Activated CD4-positive, alpha-beta T cell treated with anti-CD3 and anti-CD28 coated beads for 48 hours (primary cell): ENCODE measurements at regions not wholly inside any gene's neighbourhood (a gene's known extent, or its start where the extent isn't known, plus 50 kb on each side); places are given as distances from the start of the nearest gene placed in this dataset.
"Not testable (repeated sequence)": the region's sequence is repeated elsewhere in the genome, so short reads cannot be mapped to it uniquely, and the experiment has no call there.

Experiments used
- DNase-seq: peaks from one replicate; pipeline ENCODE4 v3.0.0-alpha.2; 2020

DNA sequence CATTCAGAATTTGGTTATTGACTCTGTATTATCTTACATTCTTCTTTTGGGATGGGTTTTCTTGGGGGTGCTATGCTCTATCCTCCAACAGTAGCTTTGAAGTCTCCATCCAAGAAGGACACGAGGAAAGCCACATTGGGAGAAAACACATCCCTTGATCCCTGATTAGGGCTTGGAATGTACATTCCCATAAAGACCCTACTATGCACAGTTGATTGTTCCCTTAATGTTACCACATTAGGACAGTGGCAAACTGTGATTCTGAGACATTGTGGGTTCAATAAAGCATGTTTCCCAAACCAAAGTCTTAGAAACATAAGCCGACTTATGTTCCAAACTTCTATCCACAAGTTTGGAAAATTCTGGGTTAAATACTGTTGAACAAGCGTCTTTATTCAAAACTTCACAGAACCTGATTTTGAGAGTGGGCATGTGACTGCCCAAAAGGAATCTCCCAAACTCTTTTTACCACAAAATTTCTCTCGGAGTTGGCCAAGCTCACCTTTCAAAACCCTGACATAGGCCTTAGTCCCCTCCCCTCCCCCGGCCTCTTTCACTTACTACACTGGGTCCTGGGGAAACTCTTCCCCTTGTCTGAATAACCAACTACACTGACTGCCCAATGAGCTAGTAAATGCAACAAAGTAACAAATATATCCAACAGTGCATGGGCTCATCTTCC is 177.0 kb upstream of the KAZN start:
- DNase-seq: no peak

DNA sequence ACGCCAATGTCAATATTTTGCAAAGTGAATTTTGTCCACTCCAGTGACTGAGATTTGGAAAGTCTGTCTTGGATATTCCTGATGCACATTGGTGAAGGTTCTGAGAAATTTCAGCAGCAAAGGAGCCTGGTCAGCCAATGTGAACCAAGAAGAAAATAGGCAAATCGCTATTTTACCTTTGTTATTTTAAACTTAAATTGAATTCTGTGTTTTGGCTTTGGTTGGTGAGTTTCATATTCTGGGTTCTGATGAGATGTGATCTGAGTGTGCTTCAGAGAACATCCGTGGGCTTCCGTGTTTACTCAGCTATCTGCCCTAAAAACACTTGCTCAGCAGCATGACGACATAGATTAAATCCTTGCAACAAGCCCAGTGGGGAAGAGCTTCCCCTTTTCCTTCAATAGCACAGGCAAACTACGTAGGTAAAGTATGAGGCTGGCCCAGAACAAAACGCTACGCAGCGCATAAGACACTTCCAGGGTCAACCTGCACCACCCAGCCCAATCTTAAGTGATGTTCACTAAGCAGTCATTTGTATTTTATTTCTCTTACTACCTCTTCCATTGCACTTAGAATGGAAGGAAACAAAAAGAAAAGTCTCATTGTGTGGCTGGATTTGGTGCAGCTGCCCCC is 176.4 kb upstream of the KAZN start:
- no peak for DNase-seq

DNA sequence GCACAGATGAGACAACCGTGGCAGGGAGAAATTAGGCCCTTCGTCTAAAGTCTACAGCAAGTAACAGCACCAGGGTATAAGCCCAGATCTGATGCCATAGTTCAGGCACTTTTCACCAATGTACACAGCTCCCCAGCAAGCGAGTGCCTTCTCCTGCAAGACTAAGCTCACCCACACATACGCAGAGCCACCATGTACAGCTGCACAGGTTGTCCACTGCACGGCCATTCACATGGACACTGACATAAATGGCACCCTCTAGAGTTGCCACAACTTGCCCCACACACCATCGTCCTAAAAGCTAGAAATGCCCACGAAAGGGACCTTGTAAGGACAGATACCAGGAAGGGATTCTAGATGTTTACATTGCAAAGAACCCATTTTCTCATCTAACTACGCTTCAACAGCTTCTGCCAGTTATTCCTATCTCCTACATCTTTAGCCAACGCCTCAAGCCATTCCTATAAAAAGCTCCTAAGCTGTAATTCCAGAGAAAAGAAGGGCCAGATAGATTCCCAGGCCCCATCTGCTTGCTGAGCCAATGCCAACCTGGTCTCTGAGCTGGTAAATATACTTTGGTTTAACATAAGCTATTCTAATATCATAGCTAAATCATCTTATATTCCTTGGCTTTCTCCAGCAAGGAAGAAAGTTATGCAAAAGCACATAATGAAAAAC is 174.0 kb upstream of the KAZN start:
- no peak for DNase-seq

DNA sequence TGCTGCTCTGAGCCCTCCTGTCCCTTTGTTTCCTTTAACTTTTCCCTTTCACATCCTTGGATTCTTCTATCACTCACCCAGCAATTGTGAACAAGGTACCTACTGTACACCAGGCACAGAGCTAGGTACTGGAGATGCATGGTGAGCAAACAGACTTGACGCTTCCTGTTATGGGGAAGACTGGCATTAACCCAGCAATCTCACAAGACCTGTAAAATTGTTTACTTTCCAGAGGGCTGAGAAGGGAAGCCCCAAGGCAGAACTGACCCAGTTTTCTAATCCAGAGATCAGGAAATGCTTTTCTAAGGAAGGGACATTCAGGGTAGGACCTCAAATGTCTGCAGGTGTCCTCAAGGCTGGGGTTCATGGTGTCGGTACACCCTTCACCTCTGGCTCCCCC is 171.6 kb upstream of the KAZN start:
- no peak for DNase-seq

DNA sequence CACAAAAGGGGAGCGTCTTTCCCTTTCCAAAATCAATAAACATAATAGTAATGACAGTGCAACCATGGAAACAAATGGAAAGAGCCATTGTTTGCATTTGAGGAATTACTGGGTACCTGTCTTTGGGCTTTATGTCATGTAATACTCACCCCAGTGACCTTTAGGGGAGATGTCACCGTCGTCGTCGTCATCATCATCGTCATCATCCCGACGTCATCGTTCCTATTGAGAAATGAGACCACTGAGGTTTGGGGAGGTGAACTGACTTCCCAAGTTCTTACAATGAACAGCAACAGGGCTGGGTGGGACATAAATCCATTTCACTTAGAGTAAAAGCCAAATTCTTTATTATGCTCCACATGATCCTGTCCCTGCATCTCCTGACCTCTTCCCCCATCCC is 168.9 kb upstream of the KAZN start:
- no peak for DNase-seq

DNA sequence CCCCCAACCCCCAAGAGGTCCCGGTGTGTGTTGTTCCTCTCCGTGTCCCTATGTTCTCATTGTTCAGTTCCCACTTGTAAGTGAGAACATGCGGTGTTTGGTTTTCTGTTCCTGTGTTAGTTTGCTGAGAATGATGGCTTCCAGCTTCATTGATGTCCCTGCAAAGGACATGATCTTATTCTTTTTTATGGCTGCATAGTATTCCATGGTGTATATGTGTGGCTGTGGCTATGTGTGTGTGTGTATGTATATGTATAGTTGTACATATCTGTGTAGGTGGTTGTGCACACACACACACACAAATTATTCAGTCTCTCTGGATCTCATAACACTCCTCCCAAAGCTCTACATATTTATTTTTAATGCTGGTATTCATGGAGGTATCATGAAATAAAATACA is 165.8 kb upstream of the KAZN start:
- not testable (repeated sequence) for DNase-seq

DNA sequence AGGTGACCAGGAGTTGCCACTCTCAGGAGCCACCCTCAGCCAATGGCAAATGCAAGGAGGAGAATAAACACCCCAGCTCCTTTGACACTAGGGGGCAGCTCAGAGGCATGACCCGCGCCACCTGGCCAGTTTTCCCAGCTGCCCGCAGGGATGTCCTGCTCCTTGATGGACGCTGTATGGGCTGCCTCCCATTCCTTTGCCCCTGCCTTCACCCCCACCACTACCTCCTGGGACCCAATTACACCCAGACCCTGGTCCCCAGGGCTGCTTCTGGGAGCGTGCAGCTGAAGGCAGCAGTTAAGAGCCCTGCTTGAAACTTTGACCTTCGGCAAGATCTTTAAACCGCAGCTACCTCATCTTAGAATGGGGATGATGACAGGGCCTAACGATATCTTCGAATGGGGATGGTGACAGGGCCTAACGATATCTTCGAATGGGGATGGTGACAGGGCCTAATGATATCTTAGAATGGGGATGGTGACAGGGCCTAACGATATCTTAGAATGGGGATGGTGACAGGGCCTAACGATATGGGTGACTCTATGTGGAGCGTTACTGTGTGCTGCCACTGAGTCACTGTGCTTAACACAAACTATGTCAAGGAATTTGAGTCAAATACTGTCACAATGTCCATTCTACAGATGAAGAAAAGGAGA is 163.0 kb upstream of the KAZN start:
- no peak for DNase-seq

DNA sequence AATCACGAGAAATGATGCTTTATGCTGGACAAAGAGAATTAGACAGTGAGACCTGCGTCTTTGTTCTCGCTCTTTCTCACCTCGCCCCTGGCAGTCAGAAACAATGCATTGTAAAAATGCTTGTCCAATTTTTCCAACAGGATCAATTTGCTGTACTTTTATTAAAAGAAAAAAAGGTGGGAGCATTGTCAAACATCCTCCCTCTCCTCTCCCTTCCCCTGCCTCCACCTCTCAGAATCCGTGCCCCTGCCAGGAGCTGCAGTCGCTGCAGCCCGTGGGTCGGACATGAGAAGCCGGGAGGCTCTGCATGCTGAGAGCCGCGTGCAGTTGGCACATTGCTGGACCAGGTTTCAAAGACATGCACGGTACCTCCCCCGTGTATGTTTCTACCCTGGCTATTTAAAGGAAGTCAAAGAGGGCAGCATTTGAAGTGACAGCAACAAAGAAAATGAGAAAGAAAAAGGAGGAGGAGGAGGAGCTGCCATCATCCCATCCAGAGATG is 161.0 kb upstream of the KAZN start:
- no peak for DNase-seq

DNA sequence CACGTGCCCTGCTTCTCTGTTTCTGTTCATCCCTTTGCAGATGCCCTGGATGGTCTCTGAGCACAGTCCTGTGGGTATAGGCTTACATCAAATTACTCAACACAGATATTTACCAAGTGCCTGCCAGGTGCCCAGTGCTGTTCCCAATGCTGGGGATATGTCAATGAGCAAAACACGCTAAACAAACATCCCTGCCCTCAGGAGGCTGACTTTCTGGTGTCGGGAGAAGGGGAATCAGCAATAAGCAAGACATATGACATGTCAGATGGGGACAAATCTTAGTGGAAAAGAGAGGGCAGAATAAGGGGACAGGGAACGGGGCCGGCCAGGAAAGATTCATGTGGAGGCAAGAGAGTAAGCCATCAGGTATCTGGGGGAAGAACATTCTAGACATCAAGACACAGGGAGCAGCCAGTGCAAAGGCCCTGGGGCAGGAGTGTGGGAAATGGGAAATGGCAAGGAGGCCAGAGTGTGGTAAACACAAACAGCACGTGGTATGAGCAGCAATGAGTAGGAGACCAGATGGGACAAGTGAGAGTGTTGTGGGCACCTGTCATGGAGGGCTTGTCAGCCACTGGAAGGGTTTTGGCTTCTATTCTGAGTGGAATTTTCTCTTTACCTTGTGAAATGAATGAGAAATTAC is 160.2 kb upstream of the KAZN start:
- DNase-seq: no peak

DNA sequence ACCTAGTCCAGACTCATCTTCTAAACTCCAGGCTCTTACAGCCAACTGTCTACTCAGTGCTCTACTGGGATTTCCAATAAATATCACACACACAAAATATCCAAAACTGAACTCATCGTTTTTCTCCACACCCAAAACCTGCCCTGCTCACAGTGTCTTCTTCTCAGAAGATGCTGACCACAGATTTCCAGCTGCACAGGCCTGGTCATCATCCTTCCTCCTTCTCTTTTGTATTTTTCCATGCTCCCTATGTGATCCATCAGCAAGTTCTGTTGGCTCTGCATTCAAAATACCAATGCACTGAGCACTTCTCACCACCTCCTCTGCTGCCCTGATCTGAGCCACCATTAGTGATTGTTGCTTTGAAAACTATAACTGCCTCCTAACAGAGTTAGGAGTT is 159.5 kb upstream of the KAZN start:
- no peak for DNase-seq

DNA sequence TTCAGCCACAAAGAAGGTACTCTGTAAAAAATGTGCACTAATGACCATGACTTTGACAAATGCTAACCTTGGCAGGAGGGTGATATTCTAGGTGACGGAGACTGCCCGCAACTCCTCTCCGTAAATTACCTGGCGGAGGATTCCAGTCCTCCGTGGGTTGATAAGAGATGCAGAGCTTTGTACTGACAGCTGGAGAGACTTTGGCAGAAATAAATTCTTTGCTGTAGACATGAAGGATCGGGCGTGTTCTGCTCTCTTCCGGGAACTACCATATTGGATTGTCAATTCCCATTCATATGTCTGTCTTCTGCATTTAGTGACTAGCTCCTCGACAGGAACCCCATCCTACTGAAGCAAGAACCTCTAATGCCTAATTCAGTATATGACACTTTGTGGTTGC is 158.3 kb upstream of the KAZN start:
- no peak for DNase-seq

DNA sequence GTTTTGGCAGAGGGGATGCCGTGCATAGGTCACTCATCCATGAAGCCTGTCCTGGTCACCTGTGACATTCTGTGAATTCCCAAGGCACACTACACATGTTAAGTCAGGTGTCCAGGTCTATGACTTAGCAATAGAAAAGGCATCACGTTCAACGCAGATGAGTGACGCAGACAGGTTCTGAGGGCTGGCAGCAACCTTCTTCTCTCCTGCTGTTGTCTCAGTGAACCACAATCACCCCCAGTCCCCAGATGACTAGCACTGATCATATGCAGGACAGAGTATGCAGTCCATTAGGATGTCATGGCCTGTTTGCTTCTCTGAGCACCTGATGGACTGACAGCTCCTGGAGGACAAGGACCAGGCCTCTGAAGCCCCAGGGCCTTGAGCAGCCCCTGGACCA is 157.8 kb upstream of the KAZN start:
- DNase-seq: no peak

DNA sequence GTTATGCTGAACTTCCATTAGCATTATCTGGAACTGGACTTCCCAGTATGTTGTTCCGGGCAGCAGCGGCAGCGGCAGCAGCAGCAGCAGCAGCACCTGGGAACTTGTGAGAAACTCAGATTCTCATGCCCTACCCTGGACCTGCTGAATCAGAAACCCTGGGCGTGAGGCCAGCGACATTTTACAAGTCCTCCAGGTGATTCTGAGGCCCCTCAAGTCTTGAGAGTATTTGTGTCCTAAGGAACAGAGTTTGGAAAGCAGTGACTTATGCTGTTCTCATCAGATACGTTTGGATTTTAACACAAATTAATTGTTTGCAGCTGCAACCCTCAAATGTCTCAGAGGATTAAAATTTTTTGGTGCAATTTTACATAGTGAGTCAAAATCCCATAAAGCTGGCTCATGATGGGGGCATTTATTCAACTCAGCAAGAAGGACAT is 157.2 kb upstream of the KAZN start:
- no peak for DNase-seq

DNA sequence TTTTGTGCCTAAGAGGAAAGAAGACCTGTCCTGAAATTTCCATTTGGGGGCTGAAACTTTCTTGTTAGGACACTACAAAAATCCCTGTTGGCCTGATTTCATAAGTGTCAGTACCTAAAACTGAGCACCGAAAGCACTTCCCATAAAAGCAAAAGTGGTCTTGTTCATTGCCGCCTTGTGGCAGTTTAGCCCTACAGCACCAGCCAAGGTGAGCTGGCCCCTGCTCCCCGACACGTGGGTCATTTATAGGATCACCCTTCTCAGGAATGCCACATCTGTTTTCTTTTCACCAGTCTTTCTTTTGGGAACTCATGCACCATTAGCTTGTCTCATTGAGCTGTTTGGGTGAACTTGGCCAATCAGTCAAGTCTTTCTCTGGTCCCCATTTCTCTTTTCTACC is 155.8 kb upstream of the KAZN start:
- no peak for DNase-seq

DNA sequence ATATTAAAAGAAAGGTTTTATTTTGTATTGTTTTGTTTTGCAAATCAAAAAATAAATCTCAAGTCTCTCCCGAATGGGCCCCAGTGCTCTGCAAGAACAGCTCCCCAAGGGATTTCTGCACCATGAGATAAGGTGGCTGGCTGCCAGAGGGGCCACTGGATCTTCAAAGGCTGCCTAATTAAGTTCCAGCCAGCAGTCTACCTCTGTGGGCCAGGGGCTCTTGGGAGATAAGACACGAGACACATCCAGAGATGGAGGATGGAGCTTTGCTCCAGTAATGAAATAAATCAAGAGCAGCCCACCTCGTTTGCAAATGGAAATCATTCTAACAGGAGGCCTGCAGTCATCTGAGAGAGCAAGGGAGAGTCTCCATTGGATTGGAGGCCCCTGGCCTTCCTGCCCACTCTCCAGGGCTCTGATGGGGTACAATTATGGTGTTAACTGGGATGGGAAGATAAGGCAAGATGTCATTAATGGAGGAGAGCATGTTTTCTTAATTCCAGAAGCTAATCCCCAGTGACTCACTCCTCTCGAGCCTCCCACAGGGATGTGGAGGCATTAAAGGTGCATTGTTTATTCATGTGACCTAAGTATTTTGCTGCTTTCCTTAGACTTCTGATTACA is 155.2 kb upstream of the KAZN start:
- no peak for DNase-seq

DNA sequence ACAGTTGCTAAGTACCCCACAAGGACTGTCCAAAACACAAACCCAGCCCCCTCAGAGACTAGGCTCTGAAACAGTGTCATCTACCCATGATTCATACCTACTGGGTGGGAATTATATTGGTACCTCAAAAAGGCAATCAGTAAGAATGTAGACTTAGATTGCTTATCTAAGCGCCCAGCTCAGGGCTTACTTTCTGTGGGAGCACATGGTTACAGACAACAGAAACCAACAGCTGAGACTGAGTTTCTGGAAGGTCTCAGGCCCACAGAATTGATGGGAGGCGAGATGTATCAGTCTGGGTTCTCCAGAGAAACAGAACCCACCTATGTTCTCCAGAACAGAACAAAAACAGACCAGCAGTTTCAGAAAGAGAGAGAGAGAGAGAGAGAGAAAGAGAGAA is 147.3 kb upstream of the KAZN start:
- no peak for DNase-seq

DNA sequence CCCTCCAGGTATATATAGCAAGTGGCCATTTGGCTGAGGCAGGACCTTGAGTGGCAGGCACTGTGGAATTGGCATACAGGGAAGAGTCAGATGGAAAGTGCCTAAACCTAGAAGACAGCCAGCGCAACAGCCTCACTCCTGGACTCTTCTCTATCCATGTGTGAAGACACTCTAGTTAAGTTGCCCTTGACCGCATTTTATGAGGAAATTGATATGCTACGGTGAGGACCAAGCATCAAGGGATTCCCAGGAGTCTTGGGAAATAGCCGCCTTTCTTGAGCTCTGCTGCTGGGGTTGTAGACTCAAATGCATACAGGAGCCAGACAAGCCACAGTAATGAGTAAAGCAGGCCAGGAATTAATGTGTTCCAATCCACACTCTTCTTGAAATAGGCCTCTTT is 145.9 kb upstream of the KAZN start:
- no peak for DNase-seq

DNA sequence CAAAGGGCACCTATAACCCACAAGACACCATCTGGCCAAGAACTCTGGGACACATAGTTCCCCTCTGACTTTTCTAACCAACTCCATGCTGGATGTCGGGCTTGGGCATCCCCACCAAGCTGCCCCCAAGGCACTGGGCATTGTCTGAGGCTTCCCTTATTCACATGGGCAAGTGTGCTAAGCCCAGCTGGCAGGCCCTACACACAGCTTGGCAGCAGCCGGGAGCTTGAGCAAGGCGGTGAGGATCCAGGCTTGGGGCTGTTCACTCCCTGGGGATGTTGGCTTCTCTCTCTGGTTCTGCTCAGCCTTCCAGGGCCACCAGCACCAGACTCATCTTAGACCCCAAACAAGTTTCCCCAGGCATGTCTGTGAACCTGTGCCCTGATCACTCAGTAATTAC is 138.3 kb upstream of the KAZN start:
- DNase-seq: no peak

DNA sequence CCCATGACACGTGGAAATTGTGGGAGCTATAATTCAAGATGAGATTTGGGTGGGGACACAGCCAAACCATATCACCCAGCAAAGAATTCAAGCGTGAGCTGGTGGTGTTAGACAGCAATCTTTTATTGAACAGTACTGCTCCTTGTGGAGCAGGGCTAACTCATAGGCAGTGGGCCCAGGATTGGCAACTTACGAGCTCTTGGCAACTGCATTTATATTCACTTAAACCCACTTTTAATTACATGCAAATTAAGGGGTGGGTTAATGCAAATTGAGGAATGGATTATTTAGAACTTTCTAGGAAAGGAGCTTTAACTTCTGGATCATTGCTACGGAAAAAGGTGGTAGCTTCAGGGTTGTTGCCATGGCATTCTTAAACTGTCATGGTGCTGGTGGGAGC is 135.6 kb upstream of the KAZN start:
- no peak for DNase-seq

DNA sequence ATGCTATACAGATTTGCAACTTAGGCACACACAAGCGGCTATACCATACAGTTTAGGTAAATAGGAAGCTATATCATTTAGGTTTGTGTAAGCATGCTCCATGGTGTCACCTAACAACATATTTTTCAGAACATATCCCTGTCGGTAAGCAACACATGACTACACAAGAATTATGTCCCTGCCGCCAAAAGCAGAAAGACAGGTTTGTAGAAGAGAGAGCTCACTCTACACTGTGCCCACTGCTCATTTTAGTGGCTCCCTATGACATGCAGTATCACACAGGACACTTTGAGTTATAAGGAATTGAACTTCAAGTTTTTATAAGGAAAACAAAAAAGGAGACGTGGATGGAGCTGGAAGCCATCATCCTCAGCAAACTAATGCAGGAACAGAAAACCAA is 132.5 kb upstream of the KAZN start:
- DNase-seq: no peak

DNA sequence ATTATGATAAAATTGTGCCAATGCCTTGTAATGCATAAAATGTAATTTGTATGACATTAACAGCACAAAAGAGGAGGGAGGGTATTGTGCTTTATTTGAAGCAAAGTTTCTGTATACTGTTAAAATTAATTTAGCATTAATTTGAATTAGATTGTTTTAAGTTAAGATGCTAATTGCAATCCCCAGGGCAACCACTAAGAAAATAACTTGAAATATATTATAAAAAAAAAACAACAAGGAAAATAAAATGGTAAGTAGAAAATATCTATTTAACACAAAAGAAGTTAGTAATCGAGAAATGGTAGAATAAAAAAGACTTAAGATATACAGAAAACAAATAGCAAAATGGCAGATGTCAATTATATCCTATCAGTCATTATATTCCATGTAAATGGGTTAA is 131.4 kb upstream of the KAZN start:
- no peak for DNase-seq

DNA sequence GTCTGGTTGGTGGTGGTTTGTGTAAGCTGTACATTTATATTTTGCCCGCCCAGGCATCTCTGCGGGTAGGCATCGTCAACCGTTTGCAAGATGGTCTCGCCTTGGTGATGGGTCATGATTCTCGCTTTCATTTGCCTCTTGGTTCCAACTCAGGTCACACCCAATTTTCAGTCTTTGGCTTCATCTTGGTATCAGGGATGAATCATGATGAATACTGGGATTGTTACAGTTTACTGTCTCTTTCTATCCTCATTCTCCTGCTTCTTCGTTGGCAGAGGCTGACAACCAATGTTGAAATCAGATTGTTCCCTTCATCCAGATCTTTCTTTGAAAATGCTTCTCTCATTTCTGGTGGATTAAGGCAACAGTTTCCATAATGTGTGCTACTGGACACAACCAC is 129.7 kb upstream of the KAZN start:
- no peak for DNase-seq

DNA sequence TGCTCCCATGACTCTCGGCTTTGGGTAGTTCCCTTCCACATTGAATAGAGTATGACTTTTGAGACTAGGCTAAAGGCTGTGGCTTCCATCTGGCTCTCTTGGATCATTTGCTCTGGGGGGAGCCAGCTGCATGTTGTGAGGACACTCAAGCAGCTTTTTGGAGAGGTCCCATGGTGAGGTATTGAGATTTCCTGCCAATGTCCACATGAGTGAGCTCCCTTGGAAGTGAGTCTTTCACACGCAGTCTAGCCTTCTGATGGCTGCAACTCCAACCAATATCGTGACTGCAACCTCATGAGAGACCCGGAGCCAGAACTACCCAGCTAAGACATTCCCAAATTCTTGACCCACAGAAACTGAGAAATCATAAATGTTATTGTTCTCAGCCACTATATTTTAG is 127.7 kb upstream of the KAZN start:
- no peak for DNase-seq
